Ishikawa (cell line): ENCODE measurements at regions not wholly inside any gene's neighbourhood (a gene's known extent, or its start where the extent isn't known, plus 50 kb on each side); places are given as distances from the start of the nearest gene placed in this dataset.

Source experiments
- CEBPB ChIP-seq: IDR thresholded peaks from 2 replicates; pipeline ENCODE4 v1.6.1; 2012
- CREB1 ChIP-seq: IDR thresholded peaks from 2 replicates; pipeline ENCODE4 v1.6.1; 2012; ENCODE audit warnings: low read depth
- EGR1 ChIP-seq: IDR thresholded peaks from 2 replicates; pipeline ENCODE4 v1.6.1; 2012
- EP300 ChIP-seq: IDR thresholded peaks from 2 replicates; pipeline ENCODE4 v1.6.1; 2012; ENCODE audit warnings: borderline replicate concordance
- TCF12 ChIP-seq: IDR thresholded peaks from 2 replicates; pipeline ENCODE4 v1.6.1; 2012; ENCODE audit warnings: low read depth
- TEAD4 ChIP-seq: IDR thresholded peaks from 2 replicates; pipeline ENCODE4 v1.6.1; 2012
- TF ChIP-seq, protein P1 (sequence below): IDR thresholded peaks from 2 replicates; pipeline ENCODE4 v1.6.1; 2012; ENCODE audit warnings: low read depth, mild to moderate bottlenecking

DNA sequence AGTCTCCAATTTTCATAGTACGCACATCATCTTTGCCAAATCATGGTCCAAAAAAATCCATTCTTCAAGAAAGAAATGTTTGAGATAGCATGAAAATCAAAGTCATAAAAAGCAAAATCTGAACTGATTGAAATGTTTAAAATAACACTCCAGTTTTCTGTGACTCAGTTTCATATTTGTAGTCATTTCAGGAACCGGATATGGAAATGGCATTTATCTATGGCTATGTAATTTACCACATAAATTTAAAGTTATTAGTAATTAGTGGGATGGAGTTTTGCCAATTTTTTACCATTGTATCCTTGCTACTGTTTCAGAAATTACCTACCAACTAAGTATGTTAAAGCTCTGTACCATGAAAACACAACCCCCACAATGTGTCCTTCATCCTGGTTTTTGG is 456.6 kb upstream of the ACVR2A start:
- TF ChIP-seq TCF12 (no peak), CREB1 (no peak), EGR1 (no peak), EP300 (no peak), TEAD4 (no peak), CEBPB (no peak)
- TF ChIP-seq, protein P1, sequence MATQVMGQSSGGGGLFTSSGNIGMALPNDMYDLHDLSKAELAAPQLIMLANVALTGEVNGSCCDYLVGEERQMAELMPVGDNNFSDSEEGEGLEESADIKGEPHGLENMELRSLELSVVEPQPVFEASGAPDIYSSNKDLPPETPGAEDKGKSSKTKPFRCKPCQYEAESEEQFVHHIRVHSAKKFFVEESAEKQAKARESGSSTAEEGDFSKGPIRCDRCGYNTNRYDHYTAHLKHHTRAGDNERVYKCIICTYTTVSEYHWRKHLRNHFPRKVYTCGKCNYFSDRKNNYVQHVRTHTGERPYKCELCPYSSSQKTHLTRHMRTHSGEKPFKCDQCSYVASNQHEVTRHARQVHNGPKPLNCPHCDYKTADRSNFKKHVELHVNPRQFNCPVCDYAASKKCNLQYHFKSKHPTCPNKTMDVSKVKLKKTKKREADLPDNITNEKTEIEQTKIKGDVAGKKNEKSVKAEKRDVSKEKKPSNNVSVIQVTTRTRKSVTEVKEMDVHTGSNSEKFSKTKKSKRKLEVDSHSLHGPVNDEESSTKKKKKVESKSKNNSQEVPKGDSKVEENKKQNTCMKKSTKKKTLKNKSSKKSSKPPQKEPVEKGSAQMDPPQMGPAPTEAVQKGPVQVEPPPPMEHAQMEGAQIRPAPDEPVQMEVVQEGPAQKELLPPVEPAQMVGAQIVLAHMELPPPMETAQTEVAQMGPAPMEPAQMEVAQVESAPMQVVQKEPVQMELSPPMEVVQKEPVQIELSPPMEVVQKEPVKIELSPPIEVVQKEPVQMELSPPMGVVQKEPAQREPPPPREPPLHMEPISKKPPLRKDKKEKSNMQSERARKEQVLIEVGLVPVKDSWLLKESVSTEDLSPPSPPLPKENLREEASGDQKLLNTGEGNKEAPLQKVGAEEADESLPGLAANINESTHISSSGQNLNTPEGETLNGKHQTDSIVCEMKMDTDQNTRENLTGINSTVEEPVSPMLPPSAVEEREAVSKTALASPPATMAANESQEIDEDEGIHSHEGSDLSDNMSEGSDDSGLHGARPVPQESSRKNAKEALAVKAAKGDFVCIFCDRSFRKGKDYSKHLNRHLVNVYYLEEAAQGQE, result no peak
